ENCODE measurements at regions not wholly inside any gene's neighbourhood (a gene's known extent, or its start where the extent isn't known, plus 50 kb on each side); places are given as distances from the start of the nearest gene placed in this dataset.
"Not testable (repeated sequence)": the region's sequence is repeated elsewhere in the genome, so short reads cannot be mapped to it uniquely, and the experiment has no call there.

- DNase-seq: no peak
Measured at GRCh38 chr3:66552846-66553245, 52.0 kb upstream of the LRIG1 start.

DNA sequence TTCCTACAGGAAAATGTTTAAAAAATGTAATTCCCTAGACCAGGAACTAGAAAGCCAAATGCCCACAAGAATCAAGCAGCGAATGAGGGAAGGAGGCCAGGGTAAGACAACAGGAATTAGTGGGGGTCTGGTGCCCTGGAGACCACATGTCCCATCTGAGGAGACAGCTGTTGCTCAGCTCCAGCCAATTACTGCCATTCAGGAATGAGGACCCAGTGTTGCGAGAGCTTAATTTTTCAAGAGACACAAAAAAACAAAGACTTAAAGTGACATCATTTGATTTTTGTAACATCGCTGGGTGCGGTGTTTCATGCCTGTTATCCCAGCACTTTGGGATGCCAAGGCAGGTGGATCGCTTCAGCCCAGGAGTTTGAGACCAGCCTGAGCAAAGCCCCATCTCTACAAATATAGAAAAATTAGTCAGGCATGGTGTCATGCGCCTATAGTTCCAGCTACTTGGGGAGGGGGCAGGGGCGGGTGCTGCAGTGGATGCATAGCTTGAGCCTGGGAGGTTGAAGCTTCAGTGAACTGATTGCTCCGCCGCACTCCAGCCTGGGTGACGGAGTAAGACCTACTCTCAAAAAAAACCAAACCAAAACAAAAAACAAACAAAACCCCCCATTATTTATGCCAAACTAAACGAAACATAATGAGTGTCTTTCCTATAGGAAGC, 52.8 kb upstream of the LRIG1 start:
- peak; percentile 27 for DNase-seq

GRCh38 chr3:66554178-66554577, 53.4 kb upstream of the LRIG1 start:
- DNase-seq: no peak

GRCh38 chr3:66555214-66555844, 54.5 kb upstream of the LRIG1 start:
- DNase-seq: no peak

DNA sequence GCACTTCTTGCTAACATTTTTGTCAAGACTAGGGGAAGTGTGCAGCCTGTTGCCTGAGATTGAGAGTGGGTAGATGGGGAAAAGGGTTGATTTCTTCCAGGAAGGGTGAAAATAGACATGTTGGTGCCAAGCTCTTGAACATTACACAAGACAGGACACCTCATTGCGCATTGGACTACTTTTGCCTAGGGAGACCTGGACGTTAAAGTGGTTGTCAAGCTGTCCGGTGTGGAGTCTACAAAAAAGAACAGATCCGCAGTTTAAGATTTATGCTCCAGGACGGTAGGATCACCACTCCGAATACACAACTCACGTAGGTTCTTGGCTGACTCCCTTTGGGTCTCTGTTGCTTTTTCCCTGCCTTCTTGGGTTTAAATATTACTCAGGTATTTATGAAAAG, 56.3 kb upstream of the LRIG1 start:
- no peak for DNase-seq

DNA sequence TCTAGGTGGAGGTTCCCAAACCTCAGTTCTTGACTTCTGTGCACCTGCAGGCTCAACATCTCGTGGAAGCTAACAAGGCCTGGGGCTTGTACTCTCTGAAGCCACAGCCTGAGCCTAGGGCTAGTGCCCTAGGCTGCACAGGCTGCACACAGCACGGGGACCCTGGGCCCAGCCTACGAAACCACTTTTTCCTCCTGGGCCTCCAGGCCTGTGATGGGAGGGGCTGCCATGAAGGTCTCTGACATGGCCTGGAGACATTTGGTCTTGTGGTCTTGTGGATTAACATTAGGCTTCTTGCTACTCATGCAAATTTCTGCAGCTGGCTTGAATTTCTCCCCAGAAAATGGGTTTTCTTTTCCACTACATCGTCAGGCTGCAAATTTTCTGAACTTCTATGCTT, 59.1 kb upstream of the LRIG1 start:
- DNase-seq: not testable (repeated sequence)

GRCh38 chr3:66561367-66561766, 60.5 kb upstream of the LRIG1 start:
- no peak for DNase-seq

- no peak for DNase-seq
Measured at GRCh38 chr3:66565301-66565700, 64.5 kb upstream of the LRIG1 start.

GRCh38 chr3:66567077-66567476, 66.3 kb upstream of the LRIG1 start:
- no peak for DNase-seq

DNA sequence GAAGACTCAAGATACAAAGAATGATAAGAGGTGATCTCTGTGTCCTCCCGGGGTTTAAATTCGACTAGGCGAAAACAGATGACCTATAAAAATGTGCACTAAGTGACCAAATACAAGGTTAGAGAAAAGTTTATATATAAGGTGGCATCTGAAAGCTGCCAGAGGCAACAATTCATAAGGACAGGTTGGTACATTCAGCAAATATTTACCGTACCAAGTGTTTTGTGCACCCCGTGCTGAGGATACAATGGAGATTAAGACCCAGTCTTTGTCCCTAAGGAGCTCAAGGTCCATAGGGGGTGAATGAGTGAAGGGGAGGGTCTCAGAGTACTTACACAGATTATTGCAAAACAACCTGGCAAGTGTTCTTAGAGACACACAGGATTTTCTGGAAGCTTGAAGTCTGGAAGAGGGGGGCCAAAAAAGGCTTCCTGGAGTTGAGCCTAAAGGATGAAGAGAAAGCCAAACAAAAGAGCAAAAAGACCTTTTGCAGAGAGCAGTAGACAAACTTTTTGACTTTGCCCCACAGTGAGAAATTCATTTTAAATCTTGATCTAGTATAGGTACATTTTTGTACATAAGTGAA, 71.4 kb upstream of the LRIG1 start:
- peak; percentile 39 for DNase-seq

DNA sequence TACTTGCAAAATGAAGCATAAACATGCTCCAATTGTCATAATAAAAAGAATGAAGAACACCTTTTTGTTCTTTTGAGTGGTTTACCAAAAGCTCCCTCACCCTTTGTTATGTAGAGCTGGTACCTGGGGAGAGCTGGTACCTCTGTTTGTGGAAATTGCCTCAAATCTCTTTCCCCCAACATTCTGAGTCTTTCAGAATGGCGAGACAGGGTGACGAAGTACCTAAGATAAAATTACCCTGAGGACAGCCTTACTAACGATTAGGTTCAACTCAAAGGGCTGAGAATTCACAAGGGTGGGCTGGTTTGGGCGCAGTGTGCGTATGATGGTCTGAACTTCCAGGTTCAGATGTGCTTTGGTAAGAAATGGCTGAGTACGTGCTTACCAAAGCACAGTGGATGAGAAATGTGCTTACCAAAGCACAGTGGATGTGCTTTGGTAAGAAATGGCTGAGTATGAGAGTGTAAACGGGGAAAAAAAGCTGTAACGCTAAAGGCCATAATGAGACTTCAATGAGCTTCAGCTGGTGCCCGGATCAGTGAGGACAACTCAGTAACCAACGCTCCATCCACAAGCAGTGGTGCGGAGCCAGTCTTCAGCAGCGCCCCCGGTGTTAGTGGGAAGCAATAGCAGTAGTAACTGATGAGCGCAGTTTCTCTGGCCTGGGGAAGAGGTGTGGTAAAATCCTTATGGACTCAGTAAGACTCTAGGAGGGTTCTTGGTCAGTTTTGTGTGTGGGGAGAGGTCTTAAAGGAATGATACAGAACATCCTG, 72.3 kb upstream of the LRIG1 start:
- no peak for DNase-seq

DNA sequence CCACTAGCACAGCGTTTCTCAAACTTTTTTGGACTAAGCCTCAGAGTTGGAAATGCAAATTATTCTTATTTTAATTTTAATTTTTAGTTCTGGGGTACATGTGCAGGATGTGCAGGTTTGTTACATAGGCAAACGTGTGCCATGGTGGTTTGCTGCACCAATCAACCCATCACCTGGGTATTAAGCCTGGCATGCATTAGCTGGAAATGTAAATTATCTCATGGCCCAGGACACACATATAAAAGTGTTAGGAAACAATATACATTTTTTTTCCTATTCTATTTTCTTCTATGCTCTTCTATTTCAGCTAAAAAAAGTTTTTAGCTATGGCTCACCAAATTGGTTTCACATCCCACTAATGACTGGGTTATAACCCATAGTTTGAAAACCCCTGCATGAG, 73.3 kb upstream of the LRIG1 start:
- DNase-seq: no peak

- no peak for DNase-seq
Measured at GRCh38 chr3:66577426-66578203, 76.8 kb upstream of the LRIG1 start.

DNA sequence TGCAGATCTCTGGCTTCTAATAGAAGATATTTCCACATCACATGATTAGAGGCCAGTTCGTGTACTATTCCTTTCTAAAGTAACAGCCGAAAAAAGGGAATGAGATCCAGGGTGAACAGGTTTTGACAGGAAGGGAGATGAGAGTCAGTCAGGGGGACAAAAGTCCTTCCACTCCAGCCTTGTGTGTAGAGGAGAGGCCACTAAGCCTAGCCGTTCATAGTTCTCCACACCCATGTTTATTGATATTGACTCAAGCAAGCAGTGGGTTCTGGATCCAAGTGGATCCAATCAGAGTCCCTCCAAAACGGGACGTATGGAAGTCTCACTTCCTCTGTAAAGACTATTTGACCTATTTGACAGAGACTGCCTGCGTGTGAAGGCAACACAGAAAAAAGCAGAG, 80.4 kb upstream of the LRIG1 start:
- DNase-seq: no peak

GRCh38 chr3:66582721-66583423, 82.0 kb upstream of the LRIG1 start:
- DNase-seq: peak; percentile 85

- no peak for DNase-seq
Measured at GRCh38 chr3:66583424-66584040, 82.7 kb upstream of the LRIG1 start.

DNA sequence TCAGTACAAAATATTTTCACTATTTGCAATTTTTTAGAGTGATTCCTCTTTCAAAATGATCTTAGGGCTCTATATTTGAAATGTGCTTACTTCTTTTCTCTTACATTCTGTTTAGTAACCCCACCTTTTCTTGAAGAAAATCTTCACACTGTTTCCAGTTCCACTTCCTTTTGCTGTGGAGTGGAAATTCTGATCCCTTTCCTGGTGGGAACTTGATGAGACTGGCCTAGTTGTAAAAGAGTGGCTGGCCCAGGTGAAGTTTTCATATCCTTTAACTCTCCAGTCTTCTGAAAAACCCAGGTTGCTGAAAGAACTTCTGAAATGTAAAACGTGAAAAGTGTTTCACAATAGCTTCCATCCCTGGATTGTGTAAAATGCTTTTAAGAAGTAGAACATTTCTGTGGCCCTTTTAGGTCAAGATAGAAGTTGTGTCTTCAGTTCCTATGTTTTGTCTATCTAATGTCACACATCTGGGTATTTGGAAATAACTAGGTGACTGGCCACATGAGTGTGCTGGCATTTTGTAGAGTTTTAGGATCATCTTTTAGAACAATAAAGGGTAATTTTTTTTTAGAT, 84.8 kb upstream of the LRIG1 start:
- DNase-seq: no peak

GRCh38 chr3:66586853-66587252, 86.0 kb upstream of the LRIG1 start:
- DNase-seq: no peak

DNA sequence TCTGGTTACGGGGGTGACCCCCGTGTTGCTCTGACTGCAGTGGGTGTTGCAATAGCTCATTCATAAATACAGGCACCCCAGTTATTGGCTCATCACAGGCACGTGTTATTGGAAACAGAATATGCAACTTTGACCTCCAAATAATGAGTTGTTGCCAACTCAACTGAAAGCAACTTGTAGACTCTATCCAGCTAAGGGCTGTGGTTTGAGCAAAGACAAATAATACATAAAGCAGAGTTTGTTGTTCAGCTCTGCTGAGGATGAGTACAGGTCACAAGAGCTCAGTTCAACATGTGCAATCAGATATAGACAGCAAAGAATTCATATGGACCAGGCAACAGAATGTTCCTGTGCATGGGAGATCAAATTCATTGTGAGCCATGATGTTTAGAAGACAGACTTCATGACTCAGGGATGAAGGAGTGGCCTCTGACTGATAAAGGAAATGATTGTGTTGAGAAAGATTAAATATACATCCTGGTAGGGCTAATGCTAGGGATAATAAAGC, 87.6 kb upstream of the LRIG1 start:
- DNase-seq: no peak

- no peak for DNase-seq
Measured at GRCh38 chr3:66592016-66592761, 91.4 kb upstream of the LRIG1 start.

Measured in femur (tissue), 1 donor.